Dermis blood vessel endothelial cell (primary cell): ENCODE measurements at regions not wholly inside any gene's neighbourhood (a gene's known extent, or its start where the extent isn't known, plus 50 kb on each side); places are given as distances from the start of the nearest gene placed in this dataset.

Experiments
- DNase-seq: peaks from one replicate; pipeline ENCODE4 v3.0.0; 2010

DNA sequence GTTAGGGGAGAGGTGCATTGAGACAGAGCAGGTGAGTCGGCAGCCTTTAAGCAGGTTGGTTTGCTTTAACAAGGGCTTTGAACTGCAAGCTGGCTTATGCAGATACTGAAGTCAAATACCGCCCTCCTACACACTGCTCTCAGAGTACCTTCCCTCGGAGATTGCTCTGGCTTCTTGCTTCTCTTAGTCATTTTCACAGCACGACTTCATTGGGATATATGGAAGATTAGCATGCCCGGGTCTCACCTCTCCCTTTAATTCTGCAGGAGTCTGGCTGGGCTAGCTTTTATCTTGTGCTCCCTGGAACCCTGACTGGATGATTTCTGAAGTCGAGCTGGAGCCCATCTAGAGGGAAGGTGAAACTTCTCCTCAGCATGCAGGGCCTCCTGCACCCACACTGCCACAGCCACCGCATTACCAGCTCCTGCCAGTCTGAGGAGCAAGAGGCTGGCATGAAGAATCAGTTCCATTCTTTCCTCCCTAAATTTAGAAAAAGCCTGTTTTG, 395.5 kb upstream of the HNRNPA3 start:
- DNase-seq: peak; percentile 13

DNA sequence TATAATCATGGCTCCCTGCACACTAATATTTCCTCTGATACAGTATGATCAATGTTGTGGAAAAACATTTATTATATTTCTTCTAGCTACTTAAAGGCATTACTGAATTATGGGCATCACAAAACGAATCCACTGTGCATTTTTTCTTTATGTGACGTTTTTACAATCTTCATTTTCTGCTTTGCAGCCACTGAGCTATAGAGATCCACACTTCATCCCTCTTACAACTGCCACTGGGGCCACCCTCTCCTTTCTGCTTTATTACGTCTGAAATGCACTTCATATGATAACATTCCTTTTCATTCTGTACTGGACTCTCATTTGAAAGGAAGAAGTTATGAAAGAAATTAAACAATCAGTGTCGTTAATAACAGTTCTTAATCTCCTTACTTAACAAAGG, 394.5 kb upstream of the HNRNPA3 start:
- no peak for DNase-seq

DNA sequence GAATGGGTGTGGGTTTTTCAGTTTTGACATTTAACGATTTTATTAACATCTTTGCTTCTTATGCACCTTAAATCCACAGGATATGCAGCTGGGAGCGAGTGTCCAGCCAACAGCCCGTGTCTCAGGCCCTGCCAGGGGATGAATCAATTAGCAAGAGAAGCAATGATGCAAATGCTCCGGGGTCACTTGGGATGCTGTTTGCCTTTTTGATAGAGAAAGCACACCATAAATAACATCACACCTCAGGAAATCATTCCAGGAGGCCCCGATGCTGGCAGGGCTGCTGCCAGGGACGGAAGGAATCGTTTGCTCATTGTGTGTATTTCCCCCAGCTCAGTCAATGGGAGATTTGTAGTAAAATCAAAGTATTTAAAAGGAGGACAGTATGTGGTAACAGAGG, 394.0 kb upstream of the HNRNPA3 start:
- DNase-seq: peak; percentile 39

DNA sequence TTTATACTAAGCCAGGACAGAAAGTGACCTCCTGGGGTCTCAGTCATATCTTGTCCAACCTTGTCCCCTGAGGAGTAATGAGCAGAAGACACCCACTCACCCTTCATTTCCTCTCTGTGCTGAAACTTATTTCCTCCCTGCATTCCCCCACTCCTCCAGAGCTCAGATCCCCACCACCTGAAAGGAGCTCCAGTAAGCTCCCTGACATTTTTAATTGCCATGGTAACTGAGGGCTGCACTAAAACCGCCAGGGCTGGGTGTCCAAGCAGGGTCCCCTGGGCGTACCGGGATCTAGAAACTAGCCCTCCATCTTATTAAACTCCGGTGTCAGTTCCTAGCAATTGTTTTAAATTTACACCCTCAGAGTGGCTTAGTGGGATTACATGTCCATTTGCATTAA, 393.3 kb upstream of the HNRNPA3 start:
- no peak for DNase-seq

DNA sequence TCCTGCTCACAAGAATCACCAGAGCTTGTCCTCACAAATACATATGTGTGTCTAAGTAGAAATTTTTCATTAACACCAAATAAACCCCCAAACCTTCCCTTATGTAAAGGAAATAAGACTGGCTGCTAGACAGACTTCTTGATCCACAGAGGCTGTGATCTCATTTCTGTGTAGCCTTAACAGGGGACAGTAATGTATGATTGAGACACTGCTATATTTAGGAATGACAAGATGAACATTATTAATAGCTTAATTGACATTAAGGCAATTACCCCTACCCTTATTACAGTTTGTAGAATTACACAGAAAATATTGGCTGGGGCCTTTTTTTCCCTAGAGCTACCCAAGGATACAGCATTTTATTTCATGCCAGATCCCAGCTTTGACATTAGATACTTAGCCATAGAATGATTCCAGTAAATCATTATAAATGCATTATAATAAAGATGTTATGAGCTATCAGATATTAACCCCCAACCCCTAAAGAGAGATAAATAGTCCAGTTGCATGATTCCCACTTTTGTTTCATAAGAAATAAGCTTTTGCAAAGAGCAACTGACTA, 392.1 kb upstream of the HNRNPA3 start:
- DNase-seq: no peak

DNA sequence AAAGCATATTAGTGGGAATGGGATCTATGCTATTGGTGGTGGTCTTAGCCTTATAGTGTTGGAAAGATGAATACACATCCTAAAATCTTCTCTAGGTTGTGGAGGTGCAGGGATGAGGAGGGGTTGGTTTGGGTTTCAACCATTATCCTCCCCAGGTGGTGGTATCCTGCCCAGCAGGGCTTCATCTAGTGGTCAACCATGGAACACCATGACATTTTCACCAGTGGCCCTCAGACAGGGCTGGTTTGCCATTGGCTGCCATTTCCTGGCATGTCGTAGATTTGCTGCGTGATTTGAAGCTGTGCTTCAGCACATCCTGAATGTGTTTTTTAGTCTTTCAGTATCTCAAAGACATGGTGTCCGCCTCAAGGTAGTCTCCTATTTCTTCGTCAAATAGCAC, 391.2 kb upstream of the HNRNPA3 start:
- DNase-seq: no peak

DNA sequence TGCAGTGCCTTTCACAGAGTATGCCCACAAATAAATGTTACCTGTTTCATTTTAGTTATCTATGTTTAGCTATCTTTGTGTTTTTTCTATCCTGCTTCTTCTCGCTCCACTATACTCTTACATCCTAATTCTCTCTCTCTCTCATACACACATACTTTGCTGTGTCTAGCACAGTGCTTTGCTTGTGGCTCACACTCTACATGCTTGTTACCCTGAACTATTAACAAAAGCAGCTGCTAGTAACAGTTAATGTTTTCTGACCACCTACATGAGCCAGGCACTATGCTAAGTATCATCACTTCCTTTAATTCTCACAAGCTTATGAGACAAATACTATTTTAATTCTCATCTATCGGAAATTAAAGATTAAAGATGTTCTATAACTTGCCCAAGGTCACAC, 390.5 kb upstream of the HNRNPA3 start:
- no peak for DNase-seq

DNA sequence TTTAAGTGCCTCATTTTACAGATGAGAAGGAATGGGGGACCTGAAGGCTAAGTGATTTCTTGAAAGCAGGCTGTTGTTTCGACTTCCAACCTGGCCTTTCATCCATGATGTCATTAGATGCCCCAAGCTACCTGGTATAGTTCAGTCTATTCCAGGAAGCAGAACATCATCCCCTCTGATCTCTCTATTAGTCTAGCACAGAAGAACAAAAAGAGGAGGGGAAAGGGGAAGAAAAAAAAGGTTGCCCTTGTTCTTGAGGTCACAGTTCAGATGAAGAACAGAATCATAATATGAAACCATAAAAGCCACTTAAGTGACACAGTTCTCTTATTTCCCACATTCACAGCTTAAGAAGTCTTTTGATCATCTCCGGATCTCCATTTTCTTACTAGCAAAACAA, 386.2 kb upstream of the HNRNPA3 start:
- DNase-seq: no peak

DNA sequence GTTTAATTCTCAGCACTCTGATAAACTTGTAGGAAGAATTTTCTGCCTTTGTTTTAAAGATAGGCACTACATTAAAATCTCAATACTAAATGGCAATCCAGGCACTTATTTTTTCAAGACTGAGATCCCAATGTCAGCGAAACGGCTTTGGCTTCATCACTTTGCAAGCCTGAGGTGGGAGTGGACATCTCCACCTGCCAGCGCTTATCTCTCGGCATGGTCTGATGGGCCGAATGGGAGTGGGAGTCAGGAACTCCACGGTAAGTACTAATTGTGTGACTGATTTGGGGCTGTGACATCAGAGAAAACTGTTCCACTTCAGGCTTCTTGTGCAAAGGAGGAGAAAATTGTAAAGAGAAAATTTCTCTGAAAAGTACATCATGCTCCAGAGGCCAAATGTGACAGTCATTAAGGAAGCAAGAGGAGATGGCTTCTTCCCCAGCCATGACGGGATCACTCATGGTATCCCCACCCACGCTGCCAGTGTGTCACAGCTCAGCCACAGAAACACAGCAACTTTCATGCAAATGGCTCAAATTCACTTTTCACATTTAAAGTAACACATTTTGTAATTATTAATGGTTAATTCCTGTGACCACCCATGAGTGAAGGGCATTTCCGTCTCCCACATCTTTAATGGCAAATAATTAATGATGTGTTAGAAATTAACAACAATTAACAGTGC, 385.5 kb upstream of the HNRNPA3 start:
- no peak for DNase-seq

DNA sequence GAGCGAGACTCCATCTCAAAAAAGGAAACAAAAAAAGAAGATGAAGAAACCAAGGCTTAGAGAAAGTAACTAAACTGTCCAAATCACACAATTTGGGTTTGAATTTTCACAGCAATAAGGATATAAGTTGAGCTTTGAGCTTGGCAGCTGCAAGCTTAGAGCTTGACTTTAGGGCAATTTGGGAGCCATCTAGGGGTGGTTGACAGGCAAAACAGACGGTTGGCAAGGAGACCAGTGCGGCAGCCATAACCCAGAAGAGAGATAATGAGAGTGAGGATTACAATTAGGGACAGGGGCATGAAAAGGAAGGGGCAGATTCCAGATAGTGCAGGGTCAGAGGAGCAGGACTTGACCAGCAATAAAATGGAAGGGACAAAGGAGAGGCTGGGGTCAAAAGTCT, 382.2 kb upstream of the HNRNPA3 start:
- peak; percentile 22 for DNase-seq

DNA sequence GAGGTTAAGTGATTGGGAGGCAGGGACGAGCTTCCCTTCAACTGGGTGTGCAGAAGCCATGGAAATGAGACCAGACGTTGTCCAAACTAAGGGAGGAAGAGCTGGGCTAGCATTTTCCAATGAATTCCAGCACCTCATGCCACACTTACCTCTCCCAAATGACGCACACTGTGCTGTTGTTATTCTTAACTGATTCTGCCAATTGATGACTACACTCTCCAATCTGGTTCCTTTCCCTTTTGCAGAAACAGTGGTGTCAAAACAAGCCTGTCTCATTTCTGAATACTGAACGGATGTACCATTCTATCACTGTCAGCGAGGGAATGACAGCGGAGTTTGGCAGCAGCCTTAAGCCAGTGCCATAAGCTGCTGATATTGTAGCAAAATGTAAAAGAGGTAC, 380.5 kb upstream of the HNRNPA3 start:
- DNase-seq: no peak

DNA sequence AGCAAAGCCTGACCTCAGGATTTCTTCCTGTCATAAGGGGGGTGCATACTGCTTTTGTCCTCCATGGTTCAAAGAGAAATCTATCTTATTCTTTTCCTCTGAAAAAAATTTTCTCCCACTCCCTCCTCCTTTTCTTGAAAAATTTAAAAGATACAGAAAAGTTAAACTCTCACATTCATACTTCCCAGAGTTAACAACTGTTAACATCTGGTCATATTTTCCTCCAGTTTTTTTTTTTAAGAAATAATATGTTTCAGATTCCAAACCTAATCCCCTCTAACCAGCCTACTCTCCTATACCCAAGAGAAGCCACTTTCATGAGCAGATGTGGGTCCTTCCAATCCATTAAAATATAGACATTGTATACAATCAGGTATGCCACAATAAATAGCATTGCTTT, 378.9 kb upstream of the HNRNPA3 start:
- no peak for DNase-seq

DNA sequence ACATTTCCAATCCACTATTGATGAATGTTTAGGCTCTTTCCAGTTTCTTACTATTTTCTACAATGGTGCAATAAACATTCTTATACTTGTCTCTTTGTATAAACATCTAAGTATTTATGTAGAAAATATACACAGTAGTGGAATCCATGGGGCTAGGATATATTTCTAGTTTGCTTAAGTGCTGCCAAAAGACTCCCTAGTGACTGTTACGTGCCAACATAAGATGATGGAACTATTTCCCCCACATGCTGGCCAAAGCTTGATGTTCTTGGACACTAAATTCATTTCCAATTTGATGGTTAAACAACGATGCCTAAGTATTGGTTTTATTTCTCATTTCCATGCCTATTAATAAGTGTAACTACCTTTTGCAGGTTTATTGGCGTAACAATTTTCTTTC, 378.4 kb upstream of the HNRNPA3 start:
- no peak for DNase-seq

DNA sequence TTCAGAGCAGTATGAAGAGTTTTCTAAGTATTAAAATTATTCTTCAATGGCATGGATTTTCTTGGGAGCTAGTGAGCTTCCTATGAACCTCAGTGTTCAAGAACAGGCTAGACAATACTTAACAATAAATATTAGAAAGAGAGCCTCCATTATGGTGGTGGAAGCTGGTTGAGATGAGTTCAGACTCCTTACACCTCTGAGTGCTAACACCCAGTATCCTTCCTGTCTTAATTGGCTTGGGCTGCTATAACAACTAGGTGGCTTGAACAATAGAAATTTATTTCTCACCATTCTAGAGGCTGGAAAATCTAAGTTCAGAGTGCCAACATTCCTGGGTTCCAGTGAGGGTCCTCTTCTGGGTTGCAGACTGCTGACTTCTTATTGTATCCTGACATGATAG, 369.4 kb upstream of the HNRNPA3 start:
- DNase-seq: no peak

DNA sequence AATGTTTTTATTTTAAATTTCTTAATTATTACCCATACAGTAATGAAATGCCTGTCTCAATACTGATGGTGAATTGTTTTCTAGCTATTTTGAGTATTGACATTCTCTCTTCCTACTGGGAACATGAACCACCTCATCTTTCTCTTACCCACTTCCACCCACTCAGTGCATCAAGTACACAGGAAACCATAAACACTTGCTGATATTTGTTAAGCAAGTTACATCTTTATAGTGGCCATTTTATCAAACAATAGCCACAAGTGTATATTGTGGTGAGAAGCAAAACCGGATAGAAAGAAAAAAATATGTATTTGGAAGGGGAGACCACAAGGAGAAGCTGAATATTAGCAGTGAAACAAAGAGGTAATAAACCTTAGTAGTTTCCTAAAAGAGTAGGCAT, 368.1 kb upstream of the HNRNPA3 start:
- DNase-seq: no peak

DNA sequence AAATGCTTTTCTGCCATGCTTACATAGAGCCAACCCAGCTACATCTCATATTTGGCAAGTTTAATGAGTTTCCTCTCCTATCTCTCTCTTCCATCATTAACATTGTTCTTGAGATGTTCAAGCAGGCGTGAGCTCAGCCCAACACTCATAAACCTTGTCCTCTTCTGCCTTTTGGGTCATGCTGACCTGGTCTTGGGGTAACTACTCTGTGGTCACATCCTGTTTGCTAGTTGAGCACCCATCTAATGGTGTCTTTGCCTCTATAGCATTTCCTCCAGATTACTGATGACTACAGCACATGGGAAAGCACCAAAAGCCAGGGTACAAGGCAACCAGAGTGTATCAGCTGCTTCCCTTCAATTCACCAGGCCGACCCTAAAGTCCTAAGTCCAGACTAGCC, 366.9 kb upstream of the HNRNPA3 start:
- no peak for DNase-seq

DNA sequence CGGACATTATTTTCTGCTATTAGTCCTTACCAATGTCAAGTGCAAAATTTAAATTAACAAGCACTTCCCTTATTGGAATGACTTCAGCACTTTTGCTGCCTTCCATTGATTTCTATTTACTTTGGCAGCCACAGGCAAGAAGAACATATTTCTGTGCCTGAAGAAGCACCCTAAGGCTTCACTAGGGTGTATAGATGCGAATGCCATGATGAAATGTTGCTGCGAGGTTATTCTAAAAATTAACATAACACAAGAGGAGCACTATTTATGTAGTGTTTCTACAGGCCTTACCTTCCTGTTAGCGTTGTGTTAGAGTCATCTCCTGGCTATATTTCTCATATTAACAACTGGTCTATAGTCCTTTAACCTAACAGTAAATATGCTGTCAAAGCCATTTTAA, 365.0 kb upstream of the HNRNPA3 start:
- no peak for DNase-seq

DNA sequence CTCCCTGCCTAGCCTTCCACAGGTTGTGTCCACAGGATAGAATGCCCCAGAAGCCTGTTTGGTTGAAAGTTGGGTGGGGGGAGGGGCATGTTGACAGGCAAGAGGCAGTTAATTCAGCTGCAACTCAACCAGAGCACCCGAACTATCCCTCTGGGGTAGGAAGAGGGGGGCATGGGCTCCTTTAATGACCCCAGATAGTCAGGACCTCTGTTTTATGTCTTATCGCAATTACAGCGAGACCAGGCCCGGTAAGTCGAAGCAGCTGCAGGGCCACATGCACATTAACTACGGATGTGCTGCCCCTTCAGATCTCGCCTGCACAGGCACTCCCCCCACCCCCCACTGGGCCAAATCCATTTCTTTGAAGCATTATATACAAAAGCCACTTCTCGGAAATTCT, 363.8 kb upstream of the HNRNPA3 start:
- DNase-seq: no peak

DNA sequence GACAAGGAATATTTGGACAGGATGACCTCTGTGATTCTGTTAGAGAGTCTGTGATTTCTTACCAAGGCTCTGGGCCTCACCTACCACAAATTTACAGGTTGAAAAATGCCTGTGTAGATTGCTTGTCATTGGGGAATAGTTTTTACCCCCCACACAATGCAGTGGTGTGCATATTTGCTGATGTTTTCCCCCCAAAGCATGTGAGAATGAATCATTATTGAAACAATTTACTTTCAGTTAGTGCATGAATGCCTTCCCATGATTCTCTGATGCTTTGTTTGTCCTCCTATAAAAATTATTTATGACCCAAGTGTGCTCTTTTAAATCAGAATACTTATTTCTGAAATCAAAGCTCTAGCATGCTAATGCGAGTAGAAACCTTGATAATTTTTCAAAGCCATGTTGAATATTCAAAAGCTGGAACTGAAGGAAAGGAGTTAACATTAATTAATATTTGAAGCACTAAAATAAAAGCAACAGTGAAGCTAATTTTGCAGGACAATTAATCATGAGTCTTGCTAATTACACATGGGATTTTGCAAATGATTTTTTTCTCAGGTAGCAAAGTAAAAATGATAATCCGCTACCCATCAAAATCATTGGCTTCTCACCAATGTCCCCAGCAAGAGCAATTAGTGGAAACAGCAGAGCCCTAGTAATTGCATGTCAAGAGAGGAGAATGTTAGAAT, 361.2 kb upstream of the HNRNPA3 start:
- no peak for DNase-seq

DNA sequence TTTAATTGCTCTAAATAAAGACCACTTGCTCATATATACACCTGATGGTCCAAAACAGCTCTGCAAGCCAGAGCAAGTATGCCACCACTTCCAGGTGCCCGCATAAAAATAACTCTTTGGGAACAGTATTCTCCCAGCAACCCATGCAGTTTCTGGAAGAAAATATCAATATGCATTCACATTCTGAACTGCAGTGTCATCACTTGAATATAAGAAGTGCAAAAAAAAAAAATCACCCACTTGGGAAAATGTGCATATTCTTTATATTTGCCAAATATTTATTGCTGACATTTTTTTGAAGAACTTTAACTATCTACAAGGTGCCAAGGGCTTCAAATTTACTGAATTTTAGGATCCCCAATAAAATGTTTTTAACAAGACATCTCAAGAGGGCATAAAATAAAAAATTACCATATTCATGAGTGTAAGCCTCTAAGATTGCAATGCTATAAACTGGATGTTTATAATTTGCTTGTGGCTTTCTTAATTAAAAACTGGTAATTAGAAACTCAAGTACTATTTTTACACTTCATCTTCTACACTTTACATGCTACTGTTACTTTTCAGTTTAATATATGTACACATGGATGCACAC, 360.6 kb upstream of the HNRNPA3 start:
- no peak for DNase-seq

DNA sequence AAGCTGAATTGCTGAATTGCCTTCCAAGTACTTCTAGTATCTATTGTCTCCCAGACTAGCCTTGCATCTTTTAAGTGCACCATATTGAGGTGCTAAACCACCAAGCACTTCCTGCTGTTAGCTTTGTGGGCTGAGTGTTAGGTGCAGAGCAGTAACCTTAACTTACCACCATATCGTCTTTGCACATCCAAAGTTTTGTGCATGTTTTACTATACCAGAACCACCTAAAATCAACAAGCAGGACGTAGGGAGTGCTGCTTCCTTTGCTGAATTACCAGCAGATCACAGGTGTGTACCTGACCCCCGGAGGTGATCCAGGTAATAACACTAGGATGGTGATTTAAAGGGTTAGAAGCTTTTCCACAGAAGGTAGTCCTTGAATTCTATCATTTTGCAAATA, 359.9 kb upstream of the HNRNPA3 start:
- DNase-seq: no peak

DNA sequence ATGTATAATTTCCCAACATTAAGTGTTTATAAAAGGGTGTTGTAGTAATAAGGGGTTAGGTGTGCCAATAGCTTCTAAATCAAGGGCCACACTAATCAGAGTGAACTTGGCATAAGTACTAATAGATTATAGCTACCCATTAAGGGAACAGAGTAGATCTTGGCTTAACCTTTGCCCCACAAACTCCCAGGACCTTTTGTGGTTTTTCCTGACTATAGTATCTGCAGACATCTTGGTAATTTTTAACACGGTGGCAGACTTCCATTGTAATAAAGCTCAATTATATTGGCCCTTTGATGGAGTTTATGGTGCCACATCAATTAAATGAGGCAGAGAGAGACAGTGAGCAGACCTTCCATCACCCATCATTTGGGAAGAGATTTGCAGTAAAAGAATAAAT, 358.5 kb upstream of the HNRNPA3 start:
- DNase-seq: no peak

DNA sequence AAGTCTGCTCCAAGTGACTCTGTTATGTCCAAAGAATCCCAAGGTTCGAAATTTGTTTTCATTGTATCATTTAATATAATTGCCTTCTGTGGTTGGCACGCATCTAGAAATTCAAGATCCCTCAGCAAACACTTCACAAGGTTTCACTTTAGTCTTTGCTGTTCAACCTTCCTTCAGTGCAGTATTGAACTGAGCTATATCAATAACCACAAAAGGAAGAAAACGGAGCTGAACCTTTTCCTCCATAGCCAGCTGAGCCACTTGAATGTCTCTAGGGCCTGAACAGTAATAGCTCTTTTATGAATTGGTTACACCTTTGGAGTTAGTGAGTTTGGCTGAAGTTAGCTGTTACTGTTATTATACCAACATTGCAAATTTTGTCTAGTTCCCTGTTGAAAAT, 357.7 kb upstream of the HNRNPA3 start:
- DNase-seq: no peak

DNA sequence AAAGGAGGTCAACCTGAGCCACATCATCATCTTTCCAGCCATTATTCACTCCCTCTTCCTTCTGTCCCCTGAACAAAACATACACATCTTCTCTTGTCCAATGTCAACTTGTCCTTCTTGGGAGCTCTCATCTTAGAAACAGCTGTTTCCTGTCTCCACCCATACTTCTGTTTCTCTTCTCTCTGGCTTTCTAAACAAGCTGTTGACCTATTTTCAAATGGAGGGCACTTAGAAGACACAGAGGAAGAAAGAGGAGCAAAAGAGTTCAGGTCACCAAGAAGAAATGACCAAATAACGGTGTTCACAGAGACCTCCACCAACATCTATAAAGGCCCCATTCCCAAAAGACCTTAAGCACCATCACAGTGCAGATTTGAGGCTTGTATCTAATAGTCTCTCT, 355.9 kb upstream of the HNRNPA3 start:
- no peak for DNase-seq
